ENCODE measurements at regions not wholly inside any gene's neighbourhood (a gene's known extent, or its start where the extent isn't known, plus 50 kb on each side); places are given as distances from the start of the nearest gene placed in this dataset.

DNA sequence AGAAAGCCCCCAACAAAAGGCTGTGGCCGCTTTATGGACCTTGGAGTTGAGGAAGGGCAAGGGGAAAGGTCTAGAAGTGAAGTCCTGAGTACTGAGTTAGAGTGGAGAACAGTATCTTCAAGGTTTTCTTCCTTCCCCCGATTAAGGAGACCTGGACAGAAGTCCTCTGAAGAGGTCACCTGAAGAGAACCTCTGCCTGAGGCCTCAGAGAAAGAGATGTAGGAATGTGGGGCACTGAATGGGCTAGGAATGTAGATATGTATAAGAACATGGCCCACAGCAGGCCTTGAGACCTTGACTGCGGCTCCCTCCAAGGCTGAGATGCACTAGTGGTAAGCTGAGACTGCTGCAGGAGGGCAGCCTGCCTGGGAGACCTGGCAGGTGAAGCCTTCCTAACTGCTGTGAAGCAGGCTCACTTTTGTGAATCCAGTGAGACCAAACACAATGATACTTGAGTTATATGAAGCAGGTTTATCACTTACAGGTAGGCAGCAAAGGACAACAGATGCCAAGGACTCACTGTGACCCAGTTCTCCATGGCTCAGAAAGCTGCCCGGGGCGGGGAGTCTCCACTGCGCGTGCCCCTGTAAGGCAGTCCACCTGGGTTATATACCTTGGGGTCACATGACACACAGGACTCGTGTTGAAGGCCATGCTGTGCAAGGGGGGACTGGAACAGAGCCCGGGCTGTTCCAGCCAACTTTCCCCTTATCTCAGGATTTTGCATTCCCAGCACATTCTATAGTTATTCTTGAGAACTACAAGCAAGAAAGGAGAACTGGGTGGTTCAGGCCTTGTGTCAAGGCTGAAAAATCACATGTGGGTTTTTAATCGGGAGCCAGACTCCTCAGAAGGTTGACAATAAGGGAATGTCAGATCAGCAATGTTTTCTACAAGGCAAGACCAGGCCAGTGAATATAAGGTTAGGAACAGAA is 78.8 kb upstream of the PPM1J start:
- TF ChIP-seq, protein P1, sequence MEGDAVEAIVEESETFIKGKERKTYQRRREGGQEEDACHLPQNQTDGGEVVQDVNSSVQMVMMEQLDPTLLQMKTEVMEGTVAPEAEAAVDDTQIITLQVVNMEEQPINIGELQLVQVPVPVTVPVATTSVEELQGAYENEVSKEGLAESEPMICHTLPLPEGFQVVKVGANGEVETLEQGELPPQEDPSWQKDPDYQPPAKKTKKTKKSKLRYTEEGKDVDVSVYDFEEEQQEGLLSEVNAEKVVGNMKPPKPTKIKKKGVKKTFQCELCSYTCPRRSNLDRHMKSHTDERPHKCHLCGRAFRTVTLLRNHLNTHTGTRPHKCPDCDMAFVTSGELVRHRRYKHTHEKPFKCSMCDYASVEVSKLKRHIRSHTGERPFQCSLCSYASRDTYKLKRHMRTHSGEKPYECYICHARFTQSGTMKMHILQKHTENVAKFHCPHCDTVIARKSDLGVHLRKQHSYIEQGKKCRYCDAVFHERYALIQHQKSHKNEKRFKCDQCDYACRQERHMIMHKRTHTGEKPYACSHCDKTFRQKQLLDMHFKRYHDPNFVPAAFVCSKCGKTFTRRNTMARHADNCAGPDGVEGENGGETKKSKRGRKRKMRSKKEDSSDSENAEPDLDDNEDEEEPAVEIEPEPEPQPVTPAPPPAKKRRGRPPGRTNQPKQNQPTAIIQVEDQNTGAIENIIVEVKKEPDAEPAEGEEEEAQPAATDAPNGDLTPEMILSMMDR (conservative IDR thresholded peaks at IDR 0.05; ENCODE audit: low read depth, low read length): no peak
- TF ChIP-seq POLR2A (IDR thresholded peaks at IDR 0.05; ENCODE audit: low read depth, low read length): no peak
- TF ChIP-seq, protein P2, sequence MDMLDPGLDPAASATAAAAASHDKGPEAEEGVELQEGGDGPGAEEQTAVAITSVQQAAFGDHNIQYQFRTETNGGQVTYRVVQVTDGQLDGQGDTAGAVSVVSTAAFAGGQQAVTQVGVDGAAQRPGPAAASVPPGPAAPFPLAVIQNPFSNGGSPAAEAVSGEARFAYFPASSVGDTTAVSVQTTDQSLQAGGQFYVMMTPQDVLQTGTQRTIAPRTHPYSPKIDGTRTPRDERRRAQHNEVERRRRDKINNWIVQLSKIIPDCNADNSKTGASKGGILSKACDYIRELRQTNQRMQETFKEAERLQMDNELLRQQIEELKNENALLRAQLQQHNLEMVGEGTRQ (IDR thresholded peaks at IDR 0.05; ENCODE audit: low read depth, low read length): no peak
- no peak for TF ChIP-seq CEBPB (IDR thresholded peaks at IDR 0.05; ENCODE audit: low read depth, low read length)
- TF ChIP-seq RAD21 (IDR thresholded peaks at IDR 0.05; ENCODE audit: low read length): no peak
- no peak for TF ChIP-seq SMC3 (IDR thresholded peaks at IDR 0.05; ENCODE audit: low read depth, low read length)
- TF ChIP-seq MXI1 (IDR thresholded peaks at IDR 0.05; ENCODE audit: borderline replicate concordance, low read depth, low read length): no peak
- no peak for TF ChIP-seq MAFK (IDR thresholded peaks at IDR 0.05; ENCODE audit: low read depth, low read length)
- no peak for TF ChIP-seq MAZ (IDR thresholded peaks at IDR 0.05; ENCODE audit: borderline replicate concordance, low read depth, low read length)
- TF ChIP-seq RFX5 (IDR thresholded peaks at IDR 0.05; ENCODE audit: low read depth, low read length): no peak
- no peak for TF ChIP-seq BHLHE40 (IDR thresholded peaks at IDR 0.05; ENCODE audit: low read depth, low read length)
- TF ChIP-seq FOS (IDR thresholded peaks at IDR 0.05; ENCODE audit: low read depth, low read length): no peak

Measured in IMR-90 (cell line).